HG02885 (cell line): ENCODE measurements at regions not wholly inside any gene's neighbourhood (a gene's known extent, or its start where the extent isn't known, plus 50 kb on each side); places are given as distances from the start of the nearest gene placed in this dataset.

Source experiments
- ATAC-seq: cut with Tn5 transposase; IDR thresholded peaks from one replicate; pipeline ENCODE4 v1.9.1; 2021; ENCODE audit warnings: mild to moderate bottlenecking; ENCODE audit not compliant: unreplicated experiment, poor library complexity

DNA sequence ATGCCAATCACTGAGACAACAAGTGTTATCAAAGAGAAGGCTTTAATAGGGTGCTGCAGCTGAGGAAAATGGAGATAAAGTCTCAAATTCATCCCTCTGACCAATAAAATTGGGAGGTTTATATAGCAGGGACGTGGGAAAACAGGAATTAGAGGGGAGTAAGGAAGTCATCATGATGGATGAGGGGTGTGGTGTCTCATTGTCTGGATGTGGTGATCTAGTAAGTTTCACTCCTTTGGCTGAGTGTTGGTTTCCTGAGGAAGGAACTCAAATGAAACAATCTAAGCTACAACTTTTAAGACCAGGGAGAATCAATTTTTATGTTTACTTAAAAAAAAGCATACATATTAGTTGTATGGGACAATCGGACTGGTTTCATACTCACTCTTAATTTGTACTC lies 491.0 kb upstream of the KIRREL3 start:
- no peak for ATAC-seq

DNA sequence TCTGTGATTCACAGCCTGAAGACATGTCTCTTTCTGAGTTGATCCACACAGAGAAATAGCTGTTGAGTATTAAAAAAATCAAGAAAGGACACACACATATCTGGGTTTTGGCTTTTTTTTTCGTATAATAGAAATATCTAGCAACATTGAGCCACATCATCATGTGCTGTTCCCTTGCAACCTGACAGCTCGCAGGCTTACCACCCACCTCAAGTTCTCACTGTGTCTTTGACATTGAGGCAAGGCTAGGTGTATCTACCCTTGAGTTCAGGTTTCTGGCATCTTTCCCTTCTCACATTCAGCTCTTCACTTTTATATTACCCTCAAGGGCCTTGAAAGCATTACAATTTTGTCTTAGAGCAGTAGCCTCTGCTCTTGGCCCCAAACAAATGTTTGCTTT lies 490.3 kb upstream of the KIRREL3 start:
- no peak for ATAC-seq

DNA sequence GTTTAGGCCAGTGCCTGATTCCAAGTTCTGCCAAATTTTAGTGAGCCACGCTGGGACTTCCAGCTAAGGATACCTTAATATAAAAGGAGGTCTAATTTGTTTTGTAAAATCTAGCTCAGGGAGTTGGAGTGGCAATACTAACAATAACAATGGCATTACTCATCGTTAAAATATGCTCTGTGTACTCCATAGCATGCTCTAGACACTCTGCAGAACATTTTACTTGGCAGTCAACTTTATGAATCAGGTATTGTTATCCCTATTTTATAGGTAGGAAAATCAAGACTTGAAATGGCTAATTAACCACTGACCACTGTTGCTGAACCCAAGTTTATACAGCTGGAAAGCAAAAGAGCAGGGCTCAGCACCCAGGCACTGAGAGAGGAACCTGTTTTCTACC lies 485.0 kb upstream of the KIRREL3 start:
- no peak for ATAC-seq

DNA sequence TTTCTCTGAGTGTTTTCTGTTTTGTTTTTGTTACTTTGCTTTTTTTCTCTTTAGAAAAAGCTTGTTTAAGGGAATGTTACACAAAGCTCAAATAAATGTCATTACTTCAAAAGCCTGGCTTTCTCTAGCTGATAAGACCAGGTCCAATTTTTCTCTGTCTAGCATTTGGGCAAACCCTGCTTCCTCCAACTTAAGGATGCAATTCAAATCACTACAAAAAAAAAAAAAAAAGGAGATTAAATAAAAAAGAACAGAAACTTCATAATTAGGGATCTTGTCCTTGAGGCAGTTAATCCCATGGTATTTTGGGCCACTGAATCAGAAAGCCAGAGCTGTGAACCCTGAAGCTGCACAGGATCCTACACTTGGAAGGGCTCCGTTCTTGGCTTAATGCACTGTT lies 480.8 kb upstream of the KIRREL3 start:
- no peak for ATAC-seq

DNA sequence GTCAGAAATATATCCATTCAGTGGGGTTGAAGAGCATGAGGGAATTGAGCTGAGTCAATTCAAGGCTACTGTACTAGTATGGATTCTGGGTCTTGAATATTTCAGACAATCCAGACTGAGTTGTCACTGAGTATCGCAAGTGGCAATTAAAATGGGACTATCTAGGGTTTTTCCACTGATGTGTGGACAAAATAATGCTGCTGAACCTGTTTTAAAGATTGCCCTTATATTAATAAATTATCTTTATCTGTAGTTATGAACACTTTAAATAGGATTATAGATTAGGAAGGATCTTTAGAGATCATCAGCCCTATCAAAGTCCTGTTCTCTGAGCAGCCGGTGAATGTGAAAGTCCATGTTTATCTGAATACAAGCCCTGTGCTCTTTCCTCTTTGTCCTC lies 478.3 kb upstream of the KIRREL3 start:
- no peak for ATAC-seq

DNA sequence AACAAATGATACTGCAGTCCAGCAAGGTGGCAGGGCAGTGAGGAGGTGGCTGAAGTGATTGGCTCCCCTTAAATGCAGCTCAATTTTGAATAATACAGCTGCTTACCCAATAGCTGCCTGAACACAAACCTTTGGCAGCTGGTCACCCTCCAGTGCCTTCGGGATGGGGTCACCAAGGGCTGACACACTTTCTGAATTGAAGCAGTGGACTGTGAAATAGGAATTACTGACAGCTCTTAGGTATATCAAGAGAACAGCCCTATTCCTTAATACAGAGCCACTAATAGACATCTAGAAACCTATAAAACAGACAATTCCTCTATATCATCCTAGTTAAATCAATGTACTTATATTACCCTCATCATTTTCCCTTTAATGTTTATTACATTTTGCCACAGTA lies 474.2 kb upstream of the KIRREL3 start:
- no peak for ATAC-seq

DNA sequence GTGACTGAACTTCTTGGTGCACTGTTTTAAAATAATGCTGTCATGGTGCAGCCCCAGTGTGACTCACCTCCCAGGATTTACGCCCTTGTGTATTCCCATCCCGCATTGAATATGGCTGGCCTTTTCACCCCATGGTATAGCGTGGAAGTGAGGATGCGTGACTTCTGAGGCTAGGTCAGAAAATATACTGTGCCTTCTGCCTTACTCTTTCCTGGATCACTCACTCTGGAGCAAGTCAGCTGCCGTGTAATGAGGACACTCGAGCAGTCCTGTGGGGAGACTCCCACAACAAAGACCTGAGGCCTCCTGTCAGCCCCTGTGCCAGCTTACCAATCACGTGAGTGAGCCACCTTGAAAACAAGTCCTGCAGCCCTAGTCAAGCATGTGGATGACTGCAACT lies 471.9 kb upstream of the KIRREL3 start:
- no peak for ATAC-seq

DNA sequence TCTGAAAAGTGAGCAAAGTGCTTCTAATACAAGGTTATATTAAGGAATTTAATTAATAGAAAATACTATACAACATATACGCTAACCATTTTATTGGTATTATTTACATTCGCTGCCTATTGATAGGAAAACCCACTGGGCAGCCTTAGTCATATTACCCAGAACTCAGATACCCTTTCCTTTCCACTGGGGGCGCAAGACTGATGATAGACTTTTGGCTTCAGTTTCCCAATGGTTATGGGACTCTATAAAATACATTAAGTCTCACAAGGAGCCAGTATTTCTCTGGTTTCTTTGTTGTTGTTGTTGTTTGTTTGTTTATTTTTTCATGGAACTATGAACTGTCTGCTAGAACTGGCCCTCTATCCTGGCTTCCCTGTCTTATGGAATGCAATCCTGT lies 471.1 kb upstream of the KIRREL3 start:
- ATAC-seq: no peak

DNA sequence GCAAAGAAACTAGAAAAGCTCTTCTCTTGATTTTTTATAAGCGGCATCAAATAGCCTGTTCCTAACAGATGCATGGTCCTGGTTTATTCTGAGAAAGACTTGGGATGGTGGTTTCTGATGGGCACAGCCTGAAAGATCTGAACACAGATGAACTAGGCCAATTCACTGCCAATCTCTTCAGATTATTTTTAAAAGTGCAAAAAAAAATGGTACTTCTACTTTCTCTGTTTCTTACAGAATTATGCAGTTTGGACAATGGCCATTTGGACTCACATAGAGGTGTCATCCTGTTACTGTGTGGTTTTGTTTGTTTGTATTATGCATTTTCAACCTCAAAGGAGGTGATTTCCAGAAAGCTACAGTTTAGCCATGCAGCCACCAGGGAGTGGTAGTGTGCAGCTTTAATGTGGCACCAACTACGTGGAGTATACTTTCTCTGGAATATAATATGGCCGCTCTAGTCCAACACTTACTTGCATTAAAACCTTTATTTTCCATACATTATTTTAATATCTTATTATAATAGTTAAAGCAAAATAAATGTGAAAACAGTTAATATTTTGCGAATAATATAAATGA lies 469.8 kb upstream of the KIRREL3 start:
- ATAC-seq: no peak

DNA sequence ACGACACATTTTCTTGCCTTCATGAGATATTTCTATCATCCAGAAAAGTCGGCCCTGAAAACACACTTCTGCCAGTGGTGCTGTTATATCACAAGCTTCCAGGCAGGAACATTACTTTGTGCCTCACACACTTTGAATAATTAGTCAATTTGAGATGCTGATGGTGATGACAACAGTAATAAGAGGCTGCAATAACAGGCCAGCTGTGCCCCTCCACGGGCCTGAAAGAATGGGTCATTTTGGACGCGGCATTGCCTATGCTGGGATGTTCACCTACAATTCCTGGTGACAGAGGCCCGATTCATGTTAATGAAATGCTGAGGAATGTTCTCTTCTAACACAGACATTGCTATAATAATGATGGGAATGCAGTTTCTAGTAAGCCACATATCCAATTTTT lies 463.8 kb upstream of the KIRREL3 start:
- no peak for ATAC-seq

DNA sequence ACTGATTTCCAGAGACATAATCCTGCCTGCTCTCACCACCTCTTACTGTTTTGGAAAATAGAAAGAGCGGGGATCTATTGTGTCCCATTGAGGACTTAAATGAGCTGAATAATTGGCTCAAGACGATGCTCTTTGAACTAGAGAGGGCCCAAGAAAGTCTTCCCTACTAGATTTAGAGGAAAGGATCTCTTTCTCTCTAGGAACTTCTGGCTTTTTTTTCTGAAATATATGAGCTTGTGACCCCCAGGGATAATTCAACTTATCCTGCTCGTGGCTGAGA lies 461.4 kb upstream of the KIRREL3 start:
- ATAC-seq: no peak

DNA sequence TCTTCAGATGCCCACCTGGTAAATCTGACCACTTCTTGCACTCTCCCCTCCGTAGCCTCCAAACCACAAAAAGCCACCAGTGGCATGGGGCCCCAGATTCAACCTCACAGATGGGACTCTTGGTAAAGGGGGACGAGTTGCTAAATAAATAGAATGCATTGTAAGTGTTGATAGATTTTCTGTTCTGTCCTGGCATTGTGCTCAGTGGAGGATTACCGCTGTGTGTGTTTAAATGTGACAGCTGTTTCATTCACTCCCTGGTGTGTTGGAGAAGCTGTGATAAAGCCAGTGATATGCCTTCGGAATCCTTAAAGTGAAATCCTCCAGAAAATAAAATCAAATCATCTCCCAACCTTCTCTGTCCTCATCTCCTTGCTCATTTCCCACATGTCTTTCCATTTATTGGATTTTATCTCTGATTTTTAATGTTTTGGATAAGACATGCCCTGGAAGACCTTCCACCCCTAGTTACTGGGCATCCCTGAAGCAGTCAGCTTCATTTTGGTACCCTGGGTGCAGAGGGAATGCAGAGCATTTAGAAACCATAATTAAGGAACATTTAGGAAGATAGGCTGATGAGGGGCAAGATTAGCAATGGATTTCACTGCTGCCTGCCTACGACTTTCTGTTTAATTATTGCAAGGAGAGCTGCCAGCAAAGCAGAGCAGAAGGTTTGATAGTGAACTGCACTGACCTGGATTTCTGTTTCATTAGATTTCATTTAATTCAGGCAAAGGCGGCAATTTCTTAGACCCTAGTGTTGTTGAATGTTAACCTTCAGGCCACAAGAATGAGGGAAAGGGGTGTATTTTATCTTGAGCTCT lies 460.9 kb upstream of the KIRREL3 start:
- ATAC-seq: no peak

DNA sequence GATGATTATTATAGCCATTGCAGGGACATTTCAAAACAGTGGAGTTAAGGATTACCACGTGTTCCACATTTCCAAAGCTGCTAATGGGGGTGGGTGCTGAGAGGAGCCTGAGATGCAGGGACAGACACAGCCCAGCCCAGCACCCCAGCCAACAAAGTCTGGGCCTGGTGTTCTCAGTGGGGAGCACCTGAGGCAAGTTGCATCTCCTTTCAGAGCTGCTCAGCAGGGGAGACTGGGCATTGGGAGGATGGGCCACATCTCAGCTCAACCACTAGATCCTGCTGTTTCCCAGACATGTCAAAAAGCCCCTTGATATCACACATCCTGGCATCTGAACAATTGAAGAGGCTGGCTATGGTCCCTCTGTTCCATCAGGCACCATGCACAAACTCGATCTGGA lies 458.0 kb upstream of the KIRREL3 start:
- no peak for ATAC-seq

DNA sequence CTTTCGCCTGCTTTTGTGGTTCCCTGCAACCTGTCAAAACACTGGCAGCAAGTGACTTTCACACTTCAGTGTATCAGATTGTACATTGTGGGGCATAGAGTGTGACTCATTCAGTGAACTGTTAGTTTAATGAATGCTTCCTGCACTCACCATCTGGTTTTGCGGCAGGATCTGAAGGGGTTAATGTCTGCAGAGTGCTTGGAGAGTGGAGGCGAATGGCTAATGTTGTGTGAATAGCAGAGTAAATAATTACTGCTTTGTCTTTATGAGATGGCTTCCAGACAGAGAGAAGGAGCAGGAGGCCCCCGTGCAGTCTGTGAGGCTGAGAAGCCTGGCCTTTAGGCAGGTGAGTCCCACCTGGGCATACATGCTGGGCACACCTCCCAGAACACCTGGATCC lies 454.3 kb upstream of the KIRREL3 start:
- no peak for ATAC-seq

DNA sequence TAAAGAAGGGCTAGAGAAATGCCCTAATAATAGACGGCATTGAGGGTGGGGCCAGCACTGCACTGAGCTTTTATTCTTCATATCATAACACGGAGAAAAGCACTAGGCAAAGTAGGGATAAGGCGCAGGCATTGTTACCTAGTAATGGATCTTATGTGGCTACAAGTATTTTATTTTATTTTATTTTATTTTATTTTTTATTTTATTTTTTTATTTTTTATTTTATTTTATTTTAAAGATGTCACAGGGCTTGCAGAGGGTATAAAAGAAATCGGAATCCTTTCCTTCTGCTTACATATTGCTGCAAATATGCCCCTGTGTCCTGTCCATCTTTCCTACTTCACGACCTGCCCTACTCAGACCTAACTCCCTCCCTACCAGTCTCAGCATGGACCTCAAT lies 452.0 kb upstream of the KIRREL3 start:
- no peak for ATAC-seq

DNA sequence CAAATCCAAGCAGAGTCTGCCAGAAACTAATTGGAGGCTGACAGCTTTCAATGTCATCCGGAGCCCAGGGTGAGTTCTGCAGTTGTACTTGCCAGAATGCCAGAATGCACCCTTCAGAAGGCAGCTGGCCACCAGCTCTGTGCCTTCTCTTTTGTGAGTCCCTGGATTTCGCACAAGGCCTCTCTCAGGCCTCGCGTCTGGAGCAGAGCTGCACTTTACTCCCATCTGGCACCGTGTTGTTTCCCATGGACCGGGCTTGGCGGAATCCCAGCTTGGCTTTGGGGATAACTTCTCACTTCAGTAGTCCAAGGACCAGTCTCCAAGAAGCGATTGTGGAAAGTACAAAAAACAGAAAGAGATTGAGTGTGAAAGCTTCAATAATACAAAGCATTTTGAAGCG lies 451.3 kb upstream of the KIRREL3 start:
- no peak for ATAC-seq

DNA sequence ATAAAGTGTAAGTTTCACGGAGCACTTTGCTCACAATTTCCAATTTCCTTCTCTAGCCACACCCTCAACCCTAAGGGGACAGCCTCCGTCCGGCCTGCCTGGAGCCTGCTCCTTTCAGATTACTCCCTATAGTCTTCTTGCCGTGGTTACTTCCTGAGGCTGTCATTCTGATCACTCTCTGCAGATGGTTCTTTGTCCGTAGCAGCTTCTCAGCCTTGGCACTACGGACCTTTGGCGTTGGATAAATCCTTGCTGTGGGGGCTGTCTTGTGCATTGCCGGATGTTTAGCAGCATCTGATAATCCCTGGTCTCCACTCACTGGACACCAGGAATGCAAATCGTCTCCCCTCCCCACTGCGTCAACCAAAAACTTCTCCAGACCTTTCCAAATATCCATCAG lies 447.5 kb upstream of the KIRREL3 start:
- ATAC-seq: no peak

DNA sequence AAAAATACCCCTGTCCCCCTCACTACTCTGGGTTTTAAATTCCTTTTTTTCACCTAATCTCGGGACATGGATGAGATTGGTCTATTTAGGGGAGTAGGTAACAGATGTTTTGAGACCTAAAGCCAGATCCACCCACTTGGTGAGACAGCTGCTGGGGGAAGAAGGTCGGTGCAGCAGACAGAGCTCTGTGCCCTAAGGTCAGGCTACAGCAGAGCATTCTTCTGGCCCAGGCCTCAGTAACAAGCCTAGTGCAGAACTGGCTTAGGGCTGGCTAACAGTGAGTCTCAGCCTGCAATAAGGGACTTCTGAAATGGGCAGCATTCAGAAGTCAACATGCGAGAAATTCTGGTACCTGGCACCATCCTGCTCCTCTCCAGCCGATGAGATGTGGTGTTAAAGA lies 444.9 kb upstream of the KIRREL3 start:
- ATAC-seq: no peak

DNA sequence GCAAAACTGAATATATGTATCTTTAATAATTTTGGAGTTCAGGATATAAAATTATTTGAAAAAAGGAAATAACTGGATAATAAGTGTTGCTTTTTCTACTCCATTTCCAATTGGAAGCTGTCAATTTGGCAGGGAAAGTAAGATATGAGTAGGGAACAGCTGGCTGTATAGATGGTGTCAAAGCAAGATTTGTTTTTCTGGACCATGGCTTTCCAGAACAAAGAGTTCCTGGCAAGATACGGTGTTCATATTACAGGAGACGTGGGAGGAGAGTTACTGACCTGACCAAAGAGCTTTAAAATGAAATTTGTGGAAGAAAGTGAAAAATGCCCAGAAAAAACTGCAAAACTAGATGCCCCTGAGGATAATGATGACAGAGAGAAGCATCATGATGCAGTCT lies 442.7 kb upstream of the KIRREL3 start:
- no peak for ATAC-seq

DNA sequence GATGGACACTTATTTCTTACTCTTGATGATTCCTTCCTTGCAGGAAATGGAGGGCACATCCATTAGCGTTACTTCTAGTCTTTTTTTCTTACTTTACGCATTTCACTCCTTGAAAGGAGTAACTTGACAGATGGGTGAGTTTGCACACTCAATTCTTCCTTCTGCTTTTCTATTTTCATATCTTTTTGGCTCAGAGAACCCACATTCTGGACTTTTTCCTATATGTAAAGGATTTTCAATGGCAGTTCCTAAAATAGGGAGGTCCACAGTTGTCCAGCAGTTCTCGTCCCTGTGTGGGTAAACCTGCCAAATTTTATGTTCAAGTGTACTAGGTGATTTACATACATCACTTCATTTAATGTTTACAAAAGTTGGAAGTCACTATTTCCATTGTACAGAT lies 440.0 kb upstream of the KIRREL3 start:
- no peak for ATAC-seq

DNA sequence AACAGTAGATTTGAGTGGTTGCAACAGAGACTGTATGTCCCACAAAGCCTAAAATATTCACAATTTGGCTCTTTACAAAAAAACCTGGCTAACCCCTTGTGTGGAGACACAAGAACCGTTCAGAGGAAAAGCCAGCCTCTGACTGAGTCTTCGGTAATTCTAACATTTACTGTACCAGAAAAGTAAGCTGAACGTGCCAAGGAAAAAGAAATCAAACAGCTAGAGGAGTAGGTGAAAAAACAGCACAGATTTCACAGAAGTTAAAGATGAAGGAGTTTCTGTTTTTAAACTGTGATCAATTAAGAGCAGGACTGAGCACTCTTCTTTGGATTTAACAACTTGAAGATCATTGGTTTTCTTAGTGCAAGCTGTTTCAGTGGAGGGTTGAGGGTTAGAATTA lies 424.7 kb upstream of the KIRREL3 start:
- ATAC-seq: no peak

DNA sequence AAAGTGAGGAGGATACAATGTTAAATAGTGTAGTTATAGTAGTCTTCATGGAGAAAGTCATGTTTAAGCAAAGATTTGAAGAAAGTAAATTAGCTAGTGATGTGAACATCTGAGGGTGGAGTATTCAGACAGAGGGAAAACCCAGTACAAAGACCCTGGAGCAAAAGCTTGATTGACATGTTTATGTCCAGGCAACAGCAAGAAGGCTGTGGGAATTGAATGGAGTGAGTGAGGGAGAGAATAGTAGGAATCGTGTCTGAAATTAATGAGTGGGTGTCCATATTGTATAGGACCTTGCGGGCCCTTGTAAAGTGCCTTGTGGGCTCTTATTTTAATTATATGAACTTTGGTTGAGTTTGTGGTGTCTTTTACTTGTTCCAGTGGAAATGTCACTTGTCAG lies 424.1 kb upstream of the KIRREL3 start:
- no peak for ATAC-seq

DNA sequence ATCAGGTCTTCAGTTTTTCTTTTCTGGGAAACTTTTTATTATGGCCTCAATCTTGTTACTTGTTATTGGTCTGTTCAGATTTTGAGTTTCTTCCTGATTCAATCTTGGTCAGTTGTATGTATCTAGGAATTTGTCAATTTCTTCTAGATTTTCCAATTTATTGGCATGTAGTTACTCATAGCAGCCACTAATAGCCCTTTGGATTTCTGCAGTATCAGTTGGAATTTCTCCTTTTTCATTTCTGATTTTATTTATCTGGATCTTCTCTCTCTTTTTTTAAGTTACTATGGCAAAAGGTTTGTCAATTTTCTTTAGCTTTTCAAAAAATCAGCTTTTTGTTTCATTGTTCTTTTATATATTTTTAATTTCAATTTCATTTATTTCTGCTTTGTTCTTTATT lies 419.6 kb upstream of the KIRREL3 start:
- no peak for ATAC-seq
